Fibroblast of peridontal ligament (primary cell): ENCODE measurements at regions not wholly inside any gene's neighbourhood (a gene's known extent, or its start where the extent isn't known, plus 50 kb on each side); places are given as distances from the start of the nearest gene placed in this dataset.
A peak's percentile ranks its signal among the peaks of the same experiment; 100 is the strongest.
"Not testable (repeated sequence)": the region's sequence is repeated elsewhere in the genome, so short reads cannot be mapped to it uniquely, and the experiment has no call there.

ENCODE experiments used
- DNase-seq: peaks from one replicate; pipeline ENCODE4 v3.0.0-alpha.2; 2010; ENCODE audit errors: extremely low read depth

DNA sequence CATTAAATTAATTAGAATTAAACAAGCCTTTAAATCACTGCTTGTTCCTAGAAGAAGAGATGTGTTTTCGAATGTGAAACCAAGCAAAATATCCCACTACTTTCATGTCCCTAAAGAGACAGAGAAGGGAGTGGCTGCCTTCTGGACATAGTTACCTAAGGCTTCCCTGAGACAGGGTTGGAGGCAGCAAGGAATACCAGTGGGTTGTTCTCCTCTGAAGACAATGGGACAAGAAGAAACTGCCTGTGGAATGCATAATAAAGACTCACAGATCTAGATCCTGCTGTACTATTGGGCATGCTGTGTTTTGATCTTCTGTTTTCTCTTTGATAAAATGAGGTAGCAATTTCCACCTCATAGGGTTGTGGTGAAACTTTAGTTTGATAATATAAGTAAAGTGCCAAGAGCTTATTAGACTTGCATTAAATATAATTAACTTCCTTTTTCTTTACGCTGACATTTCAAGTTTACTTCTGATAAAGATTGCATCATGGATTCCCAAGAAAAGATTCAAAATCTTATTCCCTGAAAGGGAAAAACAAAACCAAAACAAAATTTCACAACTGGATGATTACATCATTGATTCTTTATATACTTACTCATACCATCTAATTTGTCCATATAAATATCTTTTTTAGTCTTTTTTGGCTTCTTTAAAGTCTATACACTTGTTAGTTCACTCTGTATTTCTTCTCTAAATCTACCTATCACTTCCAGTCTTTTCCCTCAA lies 621.3 kb downstream of the ETS1 start:
- DNase-seq, result peak; percentile 28

DNA sequence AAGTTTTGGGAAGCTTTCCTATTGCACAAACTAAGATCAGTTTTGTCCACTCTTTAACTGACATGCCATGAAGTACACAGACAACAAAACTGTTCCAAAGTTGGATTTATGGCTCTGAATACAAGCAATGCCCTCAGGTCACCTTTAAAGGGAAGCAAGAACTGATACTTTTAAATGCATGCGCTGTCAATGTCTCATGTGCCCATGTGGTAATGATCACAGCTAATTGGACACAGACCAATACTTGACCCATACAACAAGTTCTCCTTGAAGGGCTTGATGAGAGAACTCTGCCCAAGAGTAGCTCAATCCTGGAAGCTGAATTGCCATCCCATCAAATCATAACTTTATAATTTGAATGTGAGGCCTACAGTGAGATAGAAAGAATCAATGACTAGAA lies 624.9 kb downstream of the ETS1 start:
- peak; percentile 8 for DNase-seq

GRCh38 chr11:127950162-127950561 lies 637.2 kb downstream of the ETS1 start:
- no peak for DNase-seq

GRCh38 chr11:127943763-127944162 lies 643.6 kb downstream of the ETS1 start:
- no peak for DNase-seq

- DNase-seq, result no peak
These were observed 644.2 kb downstream of the ETS1 start for GRCh38 chr11:127943152-127943551.

GRCh38 chr11:127941554-127941953 lies 645.8 kb downstream of the ETS1 start:
- DNase-seq, result not testable (repeated sequence)

GRCh38 chr11:127939000-127939399 lies 648.4 kb downstream of the ETS1 start:
- no peak for DNase-seq

- no peak for DNase-seq
These were observed 652.3 kb downstream of the ETS1 start for GRCh38 chr11:127935081-127935480.

DNA sequence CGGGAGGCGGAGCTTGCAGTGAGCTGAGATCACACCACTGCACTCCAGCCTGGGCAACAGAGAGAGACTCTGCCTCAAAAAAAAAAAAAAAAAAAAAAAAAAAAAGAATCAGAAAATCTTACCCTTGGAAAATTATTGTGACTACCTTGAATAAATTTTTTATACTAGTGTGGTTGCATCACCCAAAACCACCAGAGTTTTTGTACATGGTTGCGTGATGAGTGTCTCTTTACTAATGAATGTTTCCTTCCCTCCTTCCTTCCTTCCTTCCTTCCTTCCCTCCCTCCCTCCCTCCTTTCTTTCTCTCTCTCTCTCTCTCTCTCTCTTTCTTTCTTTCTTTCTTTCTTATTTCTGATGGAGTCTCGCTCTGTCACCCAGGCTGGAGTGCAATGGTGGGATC lies 653.4 kb downstream of the ETS1 start:
- DNase-seq, result not testable (repeated sequence)

DNA sequence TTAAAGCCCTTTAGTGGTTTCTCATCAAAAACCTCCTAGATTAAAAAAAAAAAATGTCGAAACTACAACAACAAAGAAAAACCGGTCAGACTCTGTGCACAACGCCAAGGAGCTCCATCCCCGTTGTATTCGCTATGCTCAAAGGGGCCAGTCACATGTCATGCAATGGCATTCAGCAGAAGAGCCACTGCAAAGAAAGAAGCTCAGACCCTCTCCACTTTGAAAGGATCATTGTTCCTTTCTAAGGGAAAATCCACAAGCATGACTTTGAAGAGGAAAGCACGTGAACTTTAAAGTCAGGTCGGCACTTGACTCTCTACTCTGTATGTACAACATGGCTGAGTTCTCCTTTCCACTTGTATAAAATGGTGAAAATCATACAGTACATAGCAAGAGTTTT lies 655.6 kb downstream of the ETS1 start:
- no peak for DNase-seq

- DNase-seq, result no peak
These were observed 660.6 kb downstream of the ETS1 start for GRCh38 chr11:127926721-127927120.

- peak; percentile 11 for DNase-seq
These were observed 661.9 kb downstream of the ETS1 start for GRCh38 chr11:127925475-127925874.

- peak; percentile 82 for DNase-seq
These were observed 668.0 kb downstream of the ETS1 start for GRCh38 chr11:127919206-127920000.

- peak; percentile 3 for DNase-seq
These were observed 685.0 kb downstream of the ETS1 start for GRCh38 chr11:127902382-127902781.

DNA sequence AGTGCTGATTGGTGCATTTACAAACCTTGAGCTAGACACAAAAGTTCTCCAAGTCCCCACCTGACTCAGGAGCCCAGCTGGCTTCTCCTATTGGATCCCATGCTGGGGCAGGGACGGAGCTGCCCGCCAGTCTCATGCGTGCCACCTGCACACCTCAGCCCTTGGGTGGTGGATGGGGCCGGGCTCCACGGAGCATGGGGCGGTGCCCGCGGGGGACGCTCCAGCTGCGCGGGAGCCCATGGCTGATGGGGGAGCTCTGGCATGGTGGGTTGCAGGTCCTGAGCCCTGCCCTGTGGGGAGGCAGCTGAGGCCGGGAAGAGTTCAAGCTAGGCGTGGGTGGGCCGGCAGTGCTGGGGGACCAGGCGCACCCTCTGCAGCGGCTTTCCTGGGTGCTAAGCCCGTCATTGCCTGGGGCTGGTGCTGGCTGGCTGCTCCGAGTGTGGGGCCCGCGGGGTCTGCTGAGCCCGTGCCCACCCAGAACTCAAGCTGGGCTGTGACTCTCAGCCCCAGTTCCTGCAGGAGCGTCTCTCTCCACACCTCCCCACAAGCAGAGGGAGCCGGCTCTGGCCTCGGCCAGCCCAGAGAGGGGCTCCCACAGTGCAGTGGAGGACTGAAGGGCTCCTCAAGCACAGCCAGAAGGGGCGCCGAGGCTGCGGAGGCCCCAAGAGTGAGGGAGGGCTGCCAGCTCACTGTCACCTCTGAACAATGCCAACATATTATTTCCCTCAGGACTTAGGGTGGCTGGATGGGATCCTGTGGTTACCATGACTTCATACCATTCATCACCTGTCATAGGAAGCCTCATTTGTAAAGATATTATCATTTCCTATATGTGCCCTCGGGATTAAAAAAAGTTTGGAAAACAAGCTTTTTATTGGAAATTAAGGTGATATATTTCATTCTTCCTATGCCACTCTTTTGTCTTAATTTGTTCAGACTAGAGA lies 688.7 kb downstream of the ETS1 start:
- no peak for DNase-seq

DNA sequence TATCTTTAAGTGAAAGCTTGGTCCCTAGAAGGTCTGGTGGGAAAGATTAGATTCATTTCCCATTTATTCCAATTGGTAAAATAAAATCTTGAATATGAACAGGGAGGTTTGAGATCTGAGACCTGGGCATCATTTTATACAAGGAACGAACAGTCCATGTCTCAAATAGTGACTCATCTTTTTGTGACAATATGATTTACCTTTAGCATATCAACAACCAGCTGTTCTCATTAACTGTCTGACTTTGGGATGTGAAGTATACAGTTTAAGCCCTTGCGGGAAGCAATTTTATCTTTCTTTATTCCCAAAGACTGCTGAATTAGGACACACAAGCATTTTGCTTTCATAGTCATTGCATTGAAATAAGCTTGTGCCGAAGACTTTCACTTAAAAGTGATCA lies 691.6 kb downstream of the ETS1 start:
- no peak for DNase-seq

DNA sequence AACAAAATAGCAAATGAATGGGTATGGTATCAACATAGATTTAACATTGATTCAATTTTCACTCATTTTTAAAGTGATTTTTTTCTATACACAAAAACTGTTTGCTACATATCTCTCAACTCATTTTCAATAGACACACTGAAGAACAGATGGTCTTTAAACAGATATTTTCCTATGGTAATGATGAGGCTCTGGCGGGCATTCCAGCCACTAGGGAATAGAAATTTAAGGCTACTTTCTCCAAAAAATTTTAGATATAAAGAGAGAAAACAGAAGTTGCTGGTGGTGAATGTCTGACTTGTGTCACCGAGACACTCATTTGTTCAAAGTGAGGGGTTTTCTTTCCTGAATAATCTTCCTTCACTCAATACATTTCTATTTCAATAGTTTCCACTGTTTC lies 693.0 kb downstream of the ETS1 start:
- DNase-seq, result no peak

DNA sequence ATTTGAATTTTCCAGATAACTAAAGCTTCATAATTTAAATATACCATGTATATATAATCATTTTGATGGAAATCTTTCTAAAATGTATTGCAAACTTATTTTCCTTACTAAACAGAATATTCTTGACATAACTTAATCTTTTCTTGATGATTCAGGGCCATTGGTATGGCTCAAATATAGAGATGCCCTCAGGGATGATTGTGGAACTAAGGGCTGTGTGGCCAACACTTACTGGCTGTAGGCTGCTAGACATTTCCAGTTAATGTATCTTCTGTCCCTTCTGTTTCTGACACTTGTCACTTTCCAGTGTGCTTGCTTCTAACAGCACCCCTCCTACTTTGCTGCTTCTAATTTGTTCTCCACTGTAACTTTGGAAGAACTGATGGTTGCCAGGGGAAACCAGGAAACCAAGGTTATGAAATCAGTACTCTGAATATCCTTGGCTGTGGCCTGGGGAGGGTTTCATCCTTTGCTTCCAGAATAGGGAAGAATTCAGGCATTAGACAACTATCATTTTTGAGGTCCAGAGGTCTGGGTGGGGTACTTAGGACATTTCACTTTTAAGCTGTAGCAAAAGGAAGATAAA lies 697.2 kb downstream of the ETS1 start:
- peak; percentile 46 for DNase-seq

DNA sequence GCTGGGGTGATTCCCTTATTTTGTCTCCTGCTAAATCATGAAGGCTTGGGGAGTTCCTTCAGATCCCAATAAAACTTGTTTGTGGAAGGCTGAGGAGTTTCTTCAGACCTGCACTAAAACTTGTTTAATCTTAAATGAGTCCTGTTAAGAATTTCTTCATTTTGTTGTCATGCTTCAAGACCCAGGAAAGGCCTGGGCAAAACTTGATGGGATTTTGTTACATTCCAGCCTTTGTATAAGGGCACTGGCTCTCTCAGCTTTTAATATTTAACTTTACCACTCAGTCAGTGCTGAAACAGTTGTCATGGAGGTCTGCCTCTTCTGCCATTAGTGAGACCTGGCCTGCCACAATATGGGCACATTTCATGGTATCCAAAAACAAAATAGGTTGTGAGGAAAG lies 699.0 kb downstream of the ETS1 start:
- DNase-seq, result no peak

DNA sequence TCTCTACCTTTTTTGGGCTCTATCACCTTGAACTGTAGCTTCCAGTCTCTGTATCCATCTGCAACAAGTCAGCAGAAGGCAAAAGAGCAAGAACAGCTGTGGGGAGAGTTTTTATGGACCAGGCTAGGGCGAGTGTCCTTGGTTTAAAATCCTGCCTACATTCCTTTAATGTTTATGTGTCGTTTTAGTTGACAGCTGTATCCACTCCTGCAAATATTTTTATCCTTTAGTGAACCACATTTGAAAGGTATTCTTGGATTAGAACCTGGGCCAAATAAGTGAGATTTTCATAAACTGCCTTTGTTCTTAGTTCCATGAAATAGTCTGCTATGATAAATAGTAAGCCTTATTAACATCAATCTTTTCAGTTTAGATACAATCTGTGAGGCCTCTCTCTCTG lies 712.2 kb downstream of the ETS1 start:
- DNase-seq, result no peak

DNA sequence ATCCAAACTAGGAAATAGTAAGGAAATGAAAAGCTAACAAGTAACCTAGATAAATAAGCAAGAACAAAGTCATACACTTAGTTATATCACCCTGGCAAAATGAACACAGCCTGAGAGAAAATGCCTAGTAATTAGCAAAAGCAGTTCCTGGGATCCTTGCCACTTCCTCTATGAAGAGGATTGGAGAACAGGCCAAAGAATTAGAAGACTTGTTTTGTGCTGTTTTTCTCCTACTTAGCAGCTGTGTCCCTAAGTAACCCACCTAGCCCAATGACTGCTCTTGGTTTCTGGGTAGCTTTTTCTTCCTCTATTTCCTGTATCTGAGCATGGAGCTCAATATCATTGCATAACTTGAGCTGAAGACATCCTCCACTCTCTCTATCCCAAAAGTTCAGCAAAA lies 713.9 kb downstream of the ETS1 start:
- DNase-seq, result no peak

GRCh38 chr11:127866109-127866508 lies 721.2 kb downstream of the ETS1 start:
- DNase-seq, result no peak
